ENCODE measurements at regions not wholly inside any gene's neighbourhood (a gene's known extent, or its start where the extent isn't known, plus 50 kb on each side); places are given as distances from the start of the nearest gene placed in this dataset.
"Not testable (repeated sequence)": the region's sequence is repeated elsewhere in the genome, so short reads cannot be mapped to it uniquely, and the experiment has no call there.

- no peak for DNase-seq (ENCODE audit: low read depth in 2 of 3, low spot score in 2 of 3)
These were observed 85.1 kb downstream of the NIBAN1 start for GRCh38 chr1:184889166-184889565.

DNA sequence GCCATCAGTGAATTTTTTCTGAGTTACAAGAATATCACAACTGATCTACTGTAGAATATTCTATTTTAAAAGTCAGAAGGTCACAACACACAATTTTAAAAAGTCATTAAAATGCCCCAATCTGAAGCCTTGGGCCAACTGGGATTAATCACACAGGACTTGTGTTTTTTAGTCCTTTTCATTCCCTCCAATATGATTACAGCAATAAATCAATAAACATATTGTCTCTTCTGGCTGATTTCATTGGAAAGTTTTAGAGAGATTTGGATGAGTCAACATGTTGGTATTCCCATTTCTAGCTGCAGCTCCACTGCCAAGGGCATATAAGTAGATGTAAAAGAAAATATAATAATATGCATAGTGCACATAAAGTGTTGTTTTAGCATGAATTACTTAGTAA is 85.8 kb downstream of the NIBAN1 start:
- DNase-seq (ENCODE audit: low read depth in 2 of 3, low spot score in 2 of 3) = no peak

DNA sequence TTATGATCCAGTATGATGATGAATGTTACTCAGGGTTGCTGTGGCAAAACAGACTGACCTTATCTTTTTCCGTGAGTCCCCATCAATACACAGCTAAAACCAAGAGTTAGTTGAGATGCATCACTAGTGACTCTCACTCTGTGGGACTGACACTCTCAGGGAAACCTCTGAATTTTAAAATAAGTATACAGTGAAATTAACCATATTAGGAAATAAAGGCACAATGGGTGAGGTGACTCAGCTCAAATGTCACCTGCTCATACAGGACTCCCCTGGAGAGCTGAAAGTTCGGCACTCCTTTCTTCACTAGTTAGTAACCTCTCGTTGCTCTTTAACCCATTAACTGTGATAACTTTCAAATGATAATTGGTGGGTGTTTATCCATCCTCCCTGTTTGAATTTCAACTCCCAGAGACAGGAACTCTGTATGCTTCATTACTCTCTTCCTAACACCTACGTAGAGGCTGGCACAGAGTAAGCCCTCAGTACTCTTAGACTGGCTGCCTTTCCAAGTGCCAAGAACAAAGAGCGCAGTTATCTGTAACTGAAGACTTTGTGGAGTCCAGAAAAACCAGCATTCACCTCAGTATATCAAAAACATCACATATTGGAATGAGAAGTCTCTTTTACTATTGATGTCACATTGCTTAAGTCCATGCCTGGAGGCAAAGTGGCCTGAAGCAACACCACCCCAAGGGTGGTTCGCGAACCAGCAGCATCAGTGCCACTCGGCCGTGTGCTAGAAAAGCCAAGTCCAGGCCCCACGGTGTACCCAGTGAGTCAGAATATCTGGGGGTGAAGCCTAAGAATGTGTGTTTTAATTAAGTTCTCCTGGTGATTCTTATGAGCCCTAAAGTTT is 91.1 kb downstream of the NIBAN1 start:
- DNase-seq (ENCODE audit: low read depth in 2 of 3, low spot score in 2 of 3) = no peak

DNA sequence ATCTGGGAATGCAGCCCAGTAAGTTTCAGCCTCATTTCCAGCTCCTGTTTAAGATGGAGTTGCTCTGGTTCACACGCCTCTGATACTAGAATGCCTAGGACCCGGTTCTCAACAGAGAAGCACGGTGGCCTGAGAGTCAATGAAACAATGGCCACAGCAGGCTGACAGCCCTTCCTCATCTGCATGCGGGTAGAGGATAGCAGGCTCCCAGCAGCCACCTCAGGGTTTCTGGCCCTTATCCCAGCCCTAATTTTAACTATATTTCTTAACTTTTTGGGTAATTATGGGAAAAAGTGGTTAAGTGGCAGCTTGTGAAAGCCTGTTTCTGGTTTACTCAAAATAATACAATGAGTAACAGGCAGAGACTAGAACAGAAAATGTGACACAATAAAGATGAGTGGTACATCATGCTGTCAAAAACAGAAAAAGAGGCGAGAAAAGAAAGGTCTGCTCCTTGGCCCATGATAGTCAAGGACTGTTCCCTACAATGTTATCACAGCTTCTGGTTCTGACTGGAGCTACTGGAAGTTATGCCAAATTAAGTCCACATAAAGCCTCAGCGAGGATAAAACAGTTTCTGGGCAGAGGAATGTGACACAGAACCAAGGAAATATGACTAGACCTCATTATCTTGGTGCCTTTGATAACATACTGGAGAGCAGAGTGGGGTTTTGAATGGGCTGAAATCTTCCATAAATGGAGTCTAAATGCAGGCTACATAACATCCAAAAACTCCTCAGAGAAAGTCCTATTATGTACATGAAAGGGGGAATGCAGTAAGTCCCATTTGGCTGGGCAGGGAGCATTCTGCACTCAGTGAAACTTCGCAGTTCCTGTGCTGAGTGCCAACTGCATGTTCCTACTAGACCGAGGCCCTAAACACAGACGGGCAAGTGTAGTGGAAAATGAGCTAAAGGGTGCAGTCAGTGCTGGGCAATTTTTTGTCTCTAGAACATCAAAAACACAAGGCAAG is 92.1 kb downstream of the NIBAN1 start:
- no peak for DNase-seq (ENCODE audit: low read depth in 2 of 3, low spot score in 2 of 3)

- DNase-seq (ENCODE audit: low read depth in 2 of 3, low spot score in 2 of 3) = no peak
These were observed 94.3 kb downstream of the NIBAN1 start for GRCh38 chr1:184879876-184880557.

DNA sequence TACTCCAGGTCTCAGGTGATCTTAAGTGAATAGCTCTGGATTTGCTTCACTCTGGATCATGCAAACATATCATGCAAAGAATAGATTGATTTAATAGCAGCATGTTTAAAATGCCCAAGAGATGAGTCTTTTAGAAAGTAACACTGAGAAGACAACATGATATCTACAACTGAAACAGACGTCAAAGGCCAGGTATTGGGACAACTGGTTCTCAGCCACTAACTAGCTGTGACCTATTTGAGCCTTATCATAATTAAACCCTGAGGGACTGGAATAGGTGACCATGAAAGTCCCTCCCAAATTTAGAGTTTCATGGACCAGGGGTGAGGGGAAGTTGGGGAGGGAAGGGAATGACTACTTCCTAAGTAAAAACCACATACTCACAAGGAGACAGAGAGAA is 95.7 kb downstream of the NIBAN1 start:
- no peak for DNase-seq (ENCODE audit: low read depth in 2 of 3, low spot score in 2 of 3)

DNA sequence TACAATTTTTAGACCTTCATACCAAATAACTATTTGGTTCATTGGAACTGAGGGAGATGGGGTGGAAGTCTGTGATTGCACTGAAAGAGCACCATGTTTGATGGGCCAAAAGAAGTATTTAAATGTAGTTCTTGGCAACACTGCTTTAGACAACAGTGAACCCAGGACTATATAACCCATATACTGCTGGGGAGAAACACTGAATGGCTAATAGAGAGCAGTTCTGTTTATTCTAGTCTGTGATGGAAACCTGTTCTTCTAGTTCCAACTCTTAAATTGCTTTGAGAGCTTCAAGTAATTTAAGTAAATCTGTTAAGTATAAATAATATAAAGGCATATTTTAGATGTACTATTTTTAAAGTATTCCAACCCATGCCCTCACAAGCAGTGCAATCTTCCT is 96.3 kb downstream of the NIBAN1 start:
- no peak for DNase-seq (ENCODE audit: low read depth in 2 of 3, low spot score in 2 of 3)

DNA sequence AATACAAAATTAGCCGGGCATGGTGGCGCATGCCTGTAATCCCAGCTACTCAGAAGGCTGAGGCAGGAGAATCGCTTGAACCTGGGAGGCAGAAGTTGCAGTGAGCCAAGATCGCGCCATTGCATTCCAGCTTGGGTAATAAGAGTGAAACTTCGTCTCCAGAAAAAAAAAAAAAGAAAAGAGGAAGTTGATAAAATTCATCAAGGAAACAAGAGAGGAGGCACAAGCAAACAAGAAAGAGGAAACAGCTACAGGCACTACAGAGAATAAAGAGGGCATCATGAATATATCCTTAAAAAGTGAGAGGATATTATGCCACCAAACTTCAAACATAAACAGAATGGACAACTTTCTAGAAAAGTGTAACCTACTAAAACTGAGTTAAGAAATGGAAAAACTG is 98.3 kb downstream of the NIBAN1 start:
- DNase-seq (ENCODE audit: low read depth in 2 of 3, low spot score in 2 of 3) = not testable (repeated sequence)

- no peak for DNase-seq (ENCODE audit: low read depth in 2 of 3, low spot score in 2 of 3)
These were observed 99.1 kb downstream of the NIBAN1 start for GRCh38 chr1:184875218-184875617.

GRCh38 chr1:184870319-184870718 is 104.0 kb downstream of the NIBAN1 start:
- DNase-seq (ENCODE audit: low read depth in 2 of 3, low spot score in 2 of 3) = no peak

DNA sequence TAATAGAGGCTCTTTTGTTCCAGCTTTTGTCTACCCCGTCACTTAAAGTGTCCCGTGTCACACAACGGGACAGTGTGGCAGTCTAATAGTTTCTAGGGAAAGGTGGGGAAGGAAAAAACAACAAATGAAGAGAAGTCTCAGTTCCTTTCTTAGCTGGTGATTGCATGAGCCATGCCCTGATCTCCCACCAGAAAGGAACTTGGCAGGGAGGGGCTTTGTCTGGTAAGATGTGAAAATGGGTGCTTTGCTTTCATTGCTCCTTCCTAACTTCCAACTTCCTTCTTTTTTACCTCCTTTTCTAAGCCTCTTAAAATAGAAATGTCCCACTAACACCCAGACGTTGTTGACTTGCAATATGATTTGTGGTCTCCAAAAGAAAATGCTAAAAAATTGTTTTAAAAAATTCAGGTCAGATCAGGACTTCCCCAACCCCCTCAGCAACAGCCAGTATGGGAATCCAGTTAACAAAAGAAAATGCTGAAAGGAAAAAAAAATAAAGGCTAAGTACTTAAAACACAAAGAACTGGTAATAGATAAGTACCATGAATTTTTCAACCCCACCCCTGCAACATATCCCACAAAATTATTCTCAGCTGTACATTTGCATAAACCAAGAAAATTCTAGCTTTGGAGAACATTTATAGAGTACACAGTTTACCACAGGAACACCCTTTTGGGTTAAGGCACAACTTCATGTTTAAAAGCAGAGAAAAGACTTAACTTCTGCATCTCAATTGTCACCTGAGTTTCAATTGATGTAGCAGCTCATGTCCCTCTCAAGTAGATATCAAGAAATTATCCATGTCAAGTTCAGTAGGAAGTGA is 106.2 kb downstream of the NIBAN1 start:
- no peak for DNase-seq (ENCODE audit: low read depth in 2 of 3, low spot score in 2 of 3)

DNA sequence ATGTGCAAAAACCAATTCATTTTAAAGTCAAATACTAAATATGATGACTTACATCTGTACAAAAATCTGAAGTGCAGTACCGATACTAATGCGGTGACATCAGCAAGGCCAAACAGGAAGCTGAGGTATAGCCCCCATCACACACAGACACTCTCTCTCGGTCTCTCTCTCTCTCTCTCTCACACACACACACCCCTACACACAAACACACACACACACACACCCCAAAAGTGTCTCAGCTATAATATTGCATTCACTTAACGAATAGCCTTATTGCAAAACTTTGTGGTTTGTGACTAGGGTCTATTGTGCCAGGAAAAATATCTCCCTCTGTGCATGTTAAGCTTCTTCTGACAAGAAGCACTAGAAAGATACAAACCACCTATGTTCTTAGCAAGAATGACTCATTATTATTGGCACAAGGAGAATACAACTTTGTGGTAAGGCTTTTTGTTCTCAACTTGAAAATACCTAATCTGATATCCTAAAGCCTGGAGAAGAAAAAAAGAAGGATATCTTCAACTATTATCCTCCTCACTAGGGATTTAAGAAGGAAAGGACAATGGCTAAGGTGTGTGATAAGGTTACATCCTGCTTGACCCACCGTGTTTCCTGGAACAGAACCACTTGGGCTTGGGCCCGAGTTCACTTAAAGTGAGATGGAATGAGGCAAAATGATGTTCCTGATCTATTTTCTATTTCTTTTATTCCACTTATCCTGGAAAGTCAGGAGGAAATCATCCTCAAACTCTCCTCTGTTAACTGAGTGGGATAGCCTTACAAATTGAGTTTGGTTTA is 107.1 kb downstream of the NIBAN1 start:
- no peak for DNase-seq (ENCODE audit: low read depth in 2 of 3, low spot score in 2 of 3)

GRCh38 chr1:184866586-184866985 is 107.7 kb downstream of the NIBAN1 start:
- no peak for DNase-seq (ENCODE audit: low read depth in 2 of 3, low spot score in 2 of 3)

- DNase-seq (ENCODE audit: low read depth in 2 of 3, low spot score in 2 of 3) = no peak
These were observed 108.5 kb downstream of the NIBAN1 start for GRCh38 chr1:184865831-184866230.

DNA sequence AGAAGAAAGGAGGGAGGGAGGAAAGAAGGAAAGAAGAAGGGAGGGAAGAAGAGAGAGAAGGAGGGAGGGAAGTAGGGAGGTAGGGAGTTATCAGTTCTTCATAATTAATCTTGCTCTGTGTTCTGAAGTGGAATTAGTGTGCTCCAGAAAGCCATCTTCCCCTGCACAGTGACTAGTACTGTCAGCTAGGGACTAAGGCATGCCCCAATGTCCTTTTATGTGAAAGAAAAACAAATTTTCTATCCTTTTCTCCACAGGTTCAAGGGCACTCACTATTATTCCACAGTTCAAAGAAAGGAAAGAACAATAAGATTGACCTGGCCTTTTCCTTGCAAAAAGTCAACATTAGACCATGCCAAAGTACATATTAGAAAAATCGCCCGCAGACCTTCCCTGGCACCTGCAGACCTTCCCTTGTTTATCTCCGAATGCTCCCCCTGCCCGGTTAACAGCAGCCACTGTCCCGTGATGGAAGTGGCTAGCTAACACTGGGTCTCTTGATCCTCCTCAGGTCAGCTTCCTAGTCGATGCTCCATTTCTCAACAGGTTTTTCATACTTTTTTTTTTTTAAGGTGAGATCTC is 107.2 kb upstream of the EDEM3 start:
- DNase-seq (ENCODE audit: low read depth in 2 of 3, low spot score in 2 of 3) = no peak

DNA sequence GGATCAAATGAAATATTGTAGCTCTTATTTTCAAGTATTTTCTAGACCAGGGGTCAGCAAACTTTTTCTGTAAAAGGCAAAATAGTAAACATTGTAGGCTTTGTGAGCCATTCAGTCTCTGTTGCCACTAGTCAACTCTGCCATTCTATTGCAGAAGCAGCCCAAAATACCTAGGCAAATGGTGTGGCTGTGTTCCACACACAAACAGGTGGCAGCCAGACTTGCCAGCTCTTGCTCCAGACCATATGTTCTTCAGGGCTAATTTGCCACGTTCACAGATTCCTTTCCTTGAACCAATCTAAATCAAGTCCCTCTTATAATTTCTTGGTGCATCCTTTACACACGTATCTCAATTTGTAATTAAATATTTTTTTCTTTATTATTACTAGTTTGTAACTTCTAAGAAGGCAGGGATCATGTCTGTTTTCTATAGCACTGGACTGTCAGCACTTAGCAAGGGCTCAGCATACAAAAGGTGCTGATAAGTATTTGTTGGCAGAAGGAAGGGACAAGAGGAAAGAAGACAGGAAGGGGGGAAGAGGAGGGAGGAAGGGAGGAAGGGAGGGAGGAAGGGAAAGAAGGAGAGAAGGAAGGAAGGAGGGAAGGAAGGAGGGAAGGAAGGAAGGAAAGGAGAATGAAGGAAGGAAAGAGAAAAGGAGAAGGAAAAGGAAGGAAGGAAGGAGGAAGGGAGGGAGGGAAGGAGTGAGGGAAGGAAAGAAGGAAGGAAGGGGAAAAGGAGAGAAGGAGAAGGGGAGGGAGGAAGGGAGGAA is 106.5 kb upstream of the EDEM3 start:
- no peak for DNase-seq (ENCODE audit: low read depth in 2 of 3, low spot score in 2 of 3)

- DNase-seq (ENCODE audit: low read depth in 2 of 3, low spot score in 2 of 3) = no peak
These were observed 105.9 kb upstream of the EDEM3 start for GRCh38 chr1:184860535-184860934.

- DNase-seq (ENCODE audit: low read depth in 2 of 3, low spot score in 2 of 3) = no peak
These were observed 104.9 kb upstream of the EDEM3 start for GRCh38 chr1:184859381-184860105.
